Chondrocyte (in vitro differentiated cells): ENCODE measurements at regions not wholly inside any gene's neighbourhood (a gene's known extent, or its start where the extent isn't known, plus 50 kb on each side); places are given as distances from the start of the nearest gene placed in this dataset.

ENCODE experiments used
- DNase-seq: peaks from one replicate; pipeline ENCODE4 v3.0.0; 2021; ENCODE audit warnings: mixed read lengths, low spot score
- H3K27ac Mint-ChIP-seq: one replicate; pipeline ENCODE4 v1.8.0; 2021; ENCODE audit warnings: mild to moderate bottlenecking, moderate library complexity, mixed read lengths; ENCODE audit not compliant: unreplicated experiment
- H3K27me3 Mint-ChIP-seq: 2 replicates; pipeline ENCODE4 v1.8.0; 2021; ENCODE audit warnings: low read depth, mixed read lengths
- H3K36me3 Mint-ChIP-seq: 2 replicates; pipeline ENCODE4 v1.8.0; 2021; ENCODE audit warnings: low read depth, mixed read lengths
- H3K4me1 Mint-ChIP-seq: 2 replicates; pipeline ENCODE4 v1.8.0; 2021; ENCODE audit warnings: low read depth, mild to moderate bottlenecking, mixed read lengths
- H3K4me3 Mint-ChIP-seq: one replicate; pipeline ENCODE4 v1.8.0; 2021; ENCODE audit warnings: mild to moderate bottlenecking, moderate library complexity, mixed read lengths; ENCODE audit not compliant: unreplicated experiment
- H3K9me3 Mint-ChIP-seq: 2 replicates; pipeline ENCODE4 v1.8.0; 2021; ENCODE audit warnings: low read depth, mixed read lengths
- TF ChIP-seq, protein P1 (sequence below): fragments of 200-600 bp; sonication (generic); IDR thresholded peaks from 2 replicates; pipeline ENCODE4 v1.5.0; 2021; ENCODE audit warnings: antibody characterized with exemption, mild to moderate bottlenecking, moderate library complexity

DNA sequence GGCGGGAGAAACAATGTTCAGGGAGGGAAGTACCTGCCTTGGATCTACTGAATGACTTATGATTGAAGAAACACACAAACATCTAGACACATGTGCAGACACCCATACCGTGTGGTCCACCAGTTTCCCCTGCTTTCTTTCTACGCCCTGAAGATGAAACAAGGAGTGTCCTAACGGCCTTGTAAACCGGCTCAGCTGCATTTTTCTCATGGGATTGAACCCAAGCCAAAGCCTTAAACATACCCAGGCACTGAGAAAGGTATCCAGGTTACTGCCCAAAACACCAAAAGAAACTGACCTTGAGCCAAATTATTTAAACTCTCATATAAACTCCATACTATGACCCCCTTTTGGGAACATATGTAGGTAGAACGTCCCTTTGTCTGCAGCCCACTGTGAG, 630.0 kb upstream of the RGS18 start:
- no peak for DNase-seq
- peaks cover 6% of the 10 kb centered on the region for H3K27me3 Mint-ChIP-seq
- H3K36me3 Mint-ChIP-seq: no peaks in the 10 kb centered on the region
- no peaks in the 10 kb centered on the region for H3K4me1 Mint-ChIP-seq
- TF ChIP-seq, protein P1, sequence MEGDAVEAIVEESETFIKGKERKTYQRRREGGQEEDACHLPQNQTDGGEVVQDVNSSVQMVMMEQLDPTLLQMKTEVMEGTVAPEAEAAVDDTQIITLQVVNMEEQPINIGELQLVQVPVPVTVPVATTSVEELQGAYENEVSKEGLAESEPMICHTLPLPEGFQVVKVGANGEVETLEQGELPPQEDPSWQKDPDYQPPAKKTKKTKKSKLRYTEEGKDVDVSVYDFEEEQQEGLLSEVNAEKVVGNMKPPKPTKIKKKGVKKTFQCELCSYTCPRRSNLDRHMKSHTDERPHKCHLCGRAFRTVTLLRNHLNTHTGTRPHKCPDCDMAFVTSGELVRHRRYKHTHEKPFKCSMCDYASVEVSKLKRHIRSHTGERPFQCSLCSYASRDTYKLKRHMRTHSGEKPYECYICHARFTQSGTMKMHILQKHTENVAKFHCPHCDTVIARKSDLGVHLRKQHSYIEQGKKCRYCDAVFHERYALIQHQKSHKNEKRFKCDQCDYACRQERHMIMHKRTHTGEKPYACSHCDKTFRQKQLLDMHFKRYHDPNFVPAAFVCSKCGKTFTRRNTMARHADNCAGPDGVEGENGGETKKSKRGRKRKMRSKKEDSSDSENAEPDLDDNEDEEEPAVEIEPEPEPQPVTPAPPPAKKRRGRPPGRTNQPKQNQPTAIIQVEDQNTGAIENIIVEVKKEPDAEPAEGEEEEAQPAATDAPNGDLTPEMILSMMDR: no peak
- H3K27ac Mint-ChIP-seq: no peak overlapping the region
- H3K9me3 Mint-ChIP-seq: no peaks in the 10 kb centered on the region
- H3K4me3 Mint-ChIP-seq: no peak overlapping the region

DNA sequence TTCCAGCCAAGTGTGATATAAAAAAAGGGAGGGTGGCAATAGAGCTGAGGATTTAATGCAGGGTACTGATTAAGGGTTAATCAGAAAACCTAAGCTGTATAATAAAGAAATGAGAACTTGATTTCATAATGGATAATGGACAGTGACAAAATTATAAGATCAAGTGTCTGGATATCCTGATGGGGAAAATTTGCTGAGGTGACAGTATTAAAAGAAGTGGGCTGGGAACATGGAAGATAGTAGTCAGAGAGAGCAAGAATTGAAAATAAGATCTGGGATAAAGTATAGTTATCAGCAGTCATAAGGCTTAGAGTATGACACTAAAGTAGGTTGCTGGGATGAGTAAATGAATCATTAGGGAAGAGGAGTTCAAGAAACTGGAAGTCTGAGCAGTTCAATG, 627.3 kb upstream of the RGS18 start:
- TF ChIP-seq, protein P1: no peak
- H3K9me3 Mint-ChIP-seq: no peaks in the 10 kb centered on the region
- no peaks in the 10 kb centered on the region for H3K36me3 Mint-ChIP-seq
- no peak overlapping the region for H3K4me3 Mint-ChIP-seq
- DNase-seq: no peak
- no peaks in the 10 kb centered on the region for H3K4me1 Mint-ChIP-seq
- H3K27me3 Mint-ChIP-seq: peaks cover 6% of the 10 kb centered on the region
- H3K27ac Mint-ChIP-seq: no peak overlapping the region

DNA sequence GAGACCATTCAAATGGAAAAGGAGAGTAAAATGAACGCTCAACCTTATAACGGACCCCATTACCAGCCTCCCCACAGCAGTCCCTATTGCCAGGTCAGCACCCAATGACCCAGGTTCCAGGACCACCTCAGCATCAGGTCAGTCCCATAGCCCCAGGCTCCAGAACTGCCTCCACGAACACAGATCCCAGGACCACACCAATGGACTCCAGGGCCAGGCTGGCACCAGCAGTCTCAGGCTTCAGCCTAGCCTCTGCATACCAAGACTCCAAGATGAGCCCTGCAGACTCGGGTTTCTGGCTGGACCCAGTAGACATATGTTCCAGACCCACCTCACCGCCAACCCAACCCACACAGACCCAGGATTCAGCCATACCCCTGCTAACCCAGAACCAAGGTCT, 625.0 kb upstream of the RGS18 start:
- DNase-seq: no peak
- Mint-ChIP-seq H3K9me3 (peaks cover 12% of the 10 kb centered on the region), H3K4me3 (no peak overlapping the region), H3K4me1 (no peaks in the 10 kb centered on the region), H3K36me3 (peaks cover 4% of the 10 kb centered on the region), H3K27me3 (peaks cover 5% of the 10 kb centered on the region), H3K27ac (no peak overlapping the region)
- TF ChIP-seq, protein P1: no peak

DNA sequence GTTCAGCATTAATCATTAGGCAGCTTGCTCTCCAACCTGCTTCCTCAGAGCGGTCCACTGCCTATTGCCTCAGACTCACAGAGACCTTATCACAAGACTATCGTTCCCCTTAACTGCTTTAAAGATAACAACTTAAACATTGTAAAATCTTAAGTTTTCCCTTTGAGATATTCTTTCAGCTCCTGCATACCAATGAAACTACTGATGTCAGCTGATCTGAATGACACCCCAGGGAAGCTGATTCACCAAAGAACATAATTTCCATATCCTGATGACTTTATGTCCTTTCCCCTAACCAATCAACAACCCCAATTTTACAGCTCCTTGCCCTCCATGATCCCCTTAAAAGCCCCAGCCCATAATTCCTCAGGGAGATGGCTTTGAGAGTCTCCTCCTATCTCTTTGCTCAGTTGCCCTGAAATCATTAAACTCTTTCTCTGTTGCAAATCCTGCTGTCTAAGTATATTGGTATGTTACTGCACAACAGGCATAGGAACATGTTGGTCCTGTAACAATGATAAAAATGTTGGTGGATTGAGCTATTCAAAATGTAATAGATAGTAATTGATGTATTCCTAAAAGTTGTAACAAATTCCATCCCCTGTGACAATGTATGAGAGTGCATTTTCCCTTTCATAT, 621.4 kb upstream of the RGS18 start:
- no peak for DNase-seq
- no peaks in the 10 kb centered on the region for H3K4me1 Mint-ChIP-seq
- H3K27ac Mint-ChIP-seq: no peak overlapping the region
- H3K36me3 Mint-ChIP-seq: peaks cover 4% of the 10 kb centered on the region
- no peaks in the 10 kb centered on the region for H3K27me3 Mint-ChIP-seq
- H3K4me3 Mint-ChIP-seq: no peak overlapping the region
- peaks cover 12% of the 10 kb centered on the region for H3K9me3 Mint-ChIP-seq
- TF ChIP-seq, protein P1: no peak

DNA sequence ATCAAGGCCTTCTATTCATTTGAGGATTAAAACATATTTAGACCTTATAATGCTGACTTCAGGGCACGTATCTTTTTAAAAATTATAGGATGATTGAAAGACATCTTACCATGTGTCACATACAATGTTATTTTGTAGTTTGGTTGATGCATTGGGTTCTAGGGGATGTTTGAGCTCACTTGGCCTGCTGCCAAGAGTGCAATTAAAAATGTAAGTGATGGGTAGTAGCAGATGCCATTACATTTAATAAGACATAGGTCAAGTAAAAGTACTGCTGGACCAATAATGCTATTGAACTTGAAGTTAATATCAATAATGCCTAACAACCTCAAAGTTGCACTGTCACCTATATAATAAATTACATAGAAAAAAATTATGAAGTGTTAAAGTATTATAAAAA, 616.5 kb upstream of the RGS18 start:
- H3K27me3 Mint-ChIP-seq: no peaks in the 10 kb centered on the region
- no peak overlapping the region for H3K4me3 Mint-ChIP-seq
- H3K4me1 Mint-ChIP-seq: no peaks in the 10 kb centered on the region
- peaks cover 3% of the 10 kb centered on the region for H3K36me3 Mint-ChIP-seq
- peaks cover 8% of the 10 kb centered on the region for H3K9me3 Mint-ChIP-seq
- no peak overlapping the region for H3K27ac Mint-ChIP-seq
- DNase-seq: no peak
- TF ChIP-seq, protein P1: no peak
